AG04449 (cell line): ENCODE measurements at regions not wholly inside any gene's neighbourhood (a gene's known extent, or its start where the extent isn't known, plus 50 kb on each side); places are given as distances from the start of the nearest gene placed in this dataset.

Experiments used
- CTCF ChIA-PET: fragments of 350-600 bp; formaldehyde crosslinking; extraction: SDS; loops from one replicate; lab custom pipeline; 2021; ENCODE audit warnings: antibody characterized with exemption; lab: Yijun Ruan, JAX
- POLR2A ChIA-PET: fragments of 400-600, 350-600 bp; formaldehyde crosslinking; extraction: SDS; loops from one replicate; lab custom pipeline; 2020; ENCODE audit warnings: antibody characterized with exemption, inconsistent platforms; lab: Yijun Ruan, JAX
- DNase-seq: peaks from one replicate; pipeline ENCODE4 v3.0.0-alpha.2; 2010; ENCODE audit warnings: low read depth, low spot score
- H3K4me3 ChIP-seq: 2 replicates; pipeline ENCODE4 v1.5.1; 2011; ENCODE audit warnings: low read depth, mild to moderate bottlenecking, control low read depth, low read length
- CTCF ChIP-seq: IDR thresholded peaks from one replicate; pipeline ENCODE4 v1.5.1; 2011; ENCODE audit warnings: mild to moderate bottlenecking, moderate library complexity, low read length, control low read depth, inconsistent platforms; ENCODE audit not compliant: insufficient read depth; ENCODE audit errors: missing control alignments

- DNase-seq = no peak
- POLR2A ChIA-PET = no interaction called here
- H3K4me3 ChIP-seq = no peak overlapping the region
- CTCF ChIA-PET = no interaction called here
- no peak for TF ChIP-seq CTCF
Measured at GRCh38 chrX:115437841-115438595, 123.0 kb upstream of the PLS3 start.

- DNase-seq = no peak
- TF ChIP-seq CTCF = no peak
- ChIA-PET POLR2A (no interaction called here), CTCF (no interaction called here)
- no peak overlapping the region for H3K4me3 ChIP-seq
Measured at GRCh38 chrX:115448146-115448545, 112.8 kb upstream of the PLS3 start.

- no peak for DNase-seq
- H3K4me3 ChIP-seq = no peak overlapping the region
- ChIA-PET CTCF (no interaction called here), POLR2A (no interaction called here)
- no peak for TF ChIP-seq CTCF
Measured at GRCh38 chrX:115449742-115450141, 111.2 kb upstream of the PLS3 start.

GRCh38 chrX:115452251-115452650 is 108.7 kb upstream of the PLS3 start:
- DNase-seq = no peak
- TF ChIP-seq CTCF = no peak
- CTCF ChIA-PET = no interaction called here
- H3K4me3 ChIP-seq = no peak overlapping the region
- POLR2A ChIA-PET = no interaction called here

GRCh38 chrX:115459883-115460880 is 100.8 kb upstream of the PLS3 start:
- ChIA-PET POLR2A (interaction anchor here (0.6 to 0.8 kb wide), 3 partner anchors 46 to 123 kb away, joined by 3 to 4 read pairs (median 3); no protein-coding TSS in a partner anchor), CTCF (interaction anchor here (1.1 kb wide), 1 partner anchor 182 kb away, joined by 3 read pairs; no protein-coding TSS in a partner anchor)
- TF ChIP-seq CTCF = no peak
- no peak for DNase-seq
- H3K4me3 ChIP-seq = no peak overlapping the region

GRCh38 chrX:115462406-115462805 is 98.6 kb upstream of the PLS3 start:
- no peak overlapping the region for H3K4me3 ChIP-seq
- DNase-seq = no peak
- CTCF ChIA-PET = no interaction called here
- no peak for TF ChIP-seq CTCF
- POLR2A ChIA-PET = no interaction called here
